ENCODE measurements at regions not wholly inside any gene's neighbourhood (a gene's known extent, or its start where the extent isn't known, plus 50 kb on each side); places are given as distances from the start of the nearest gene placed in this dataset.

DNA sequence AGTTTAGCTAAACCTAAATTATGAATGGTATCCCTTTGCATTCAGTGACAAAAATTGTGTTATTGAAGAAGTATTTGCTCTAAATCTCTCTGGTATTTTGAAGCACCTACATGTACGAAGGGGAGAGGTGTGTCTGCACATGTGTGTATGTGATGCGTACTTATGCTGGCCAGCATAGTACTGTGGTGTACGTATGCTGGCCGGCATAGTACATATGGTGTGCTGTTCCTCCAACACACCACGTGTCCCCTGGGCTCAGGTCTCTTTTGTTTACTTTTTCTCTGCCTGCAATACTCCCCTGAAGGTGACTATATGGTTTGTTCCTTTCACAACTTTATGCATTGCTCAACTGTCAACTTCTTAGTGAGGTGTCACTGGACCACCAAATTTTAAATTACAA, 360.3 kb downstream of the CRPPA start:
- TF ChIP-seq POLR2A (IDR thresholded peaks at IDR 0.05; ENCODE audit: low read length) (no peak), GATA1 (IDR thresholded peaks at IDR 0.05; ENCODE audit: low read depth, low read length) (no peak)
